ENCODE measurements at regions not wholly inside any gene's neighbourhood (a gene's known extent, or its start where the extent isn't known, plus 50 kb on each side); places are given as distances from the start of the nearest gene placed in this dataset.

DNA sequence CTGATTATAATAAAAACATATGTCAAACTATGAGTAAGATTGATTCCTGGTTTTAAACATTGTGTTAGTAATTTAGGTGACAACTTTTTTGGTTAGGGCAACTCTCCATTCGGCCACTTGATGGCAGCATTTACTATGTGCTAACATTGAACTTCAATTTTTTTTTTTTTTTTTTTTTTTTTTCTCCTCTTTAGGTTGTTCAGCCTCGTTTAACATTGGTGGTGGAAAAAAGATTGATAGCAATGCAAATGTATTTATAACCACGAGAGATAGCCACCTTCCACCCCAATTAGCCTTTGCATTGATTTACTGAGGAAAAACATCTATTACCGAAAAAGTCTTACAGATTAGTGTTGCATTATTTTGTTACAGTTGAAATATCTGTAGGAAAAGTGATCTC is 159.1 kb downstream of the CSNK1G3 start (continued):
- TF ChIP-seq HDAC6 (IDR thresholded peaks at IDR 0.05; ENCODE audit: low read depth, low read length) (no peak), HNRNPH1 (optimal IDR thresholded peaks at IDR 0.05; ENCODE audit: low read depth, low read length) (no peak), ZBED1 (IDR thresholded peaks at IDR 0.05) (no peak), ZNF384 (IDR thresholded peaks at IDR 0.05; ENCODE audit: low read depth, low read length) (peak; percentile 99), THRA (IDR thresholded peaks at IDR 0.05) (no peak)
- TF ChIP-seq, protein P1, sequence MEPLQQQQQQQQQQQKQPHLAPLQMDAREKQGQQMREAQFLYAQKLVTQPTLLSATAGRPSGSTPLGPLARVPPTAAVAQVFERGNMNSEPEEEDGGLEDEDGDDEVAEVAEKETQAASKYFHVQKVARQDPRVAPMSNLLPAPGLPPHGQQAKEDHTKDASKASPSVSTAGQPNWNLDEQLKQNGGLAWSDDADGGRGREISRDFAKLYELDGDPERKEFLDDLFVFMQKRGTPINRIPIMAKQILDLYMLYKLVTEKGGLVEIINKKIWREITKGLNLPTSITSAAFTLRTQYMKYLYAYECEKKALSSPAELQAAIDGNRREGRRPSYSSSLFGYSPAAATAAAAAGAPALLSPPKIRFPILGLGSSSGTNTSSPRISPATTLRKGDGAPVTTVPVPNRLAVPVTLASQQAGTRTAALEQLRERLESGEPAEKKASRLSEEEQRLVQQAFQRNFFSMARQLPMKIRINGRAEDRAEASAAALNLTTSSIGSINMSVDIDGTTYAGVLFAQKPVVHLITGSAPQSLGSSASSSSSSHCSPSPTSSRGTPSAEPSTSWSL (CRISPR knock-in tag; IDR thresholded peaks at IDR 0.05; ENCODE audit: borderline replicate concordance), result no peak
- TF ChIP-seq, protein P2, sequence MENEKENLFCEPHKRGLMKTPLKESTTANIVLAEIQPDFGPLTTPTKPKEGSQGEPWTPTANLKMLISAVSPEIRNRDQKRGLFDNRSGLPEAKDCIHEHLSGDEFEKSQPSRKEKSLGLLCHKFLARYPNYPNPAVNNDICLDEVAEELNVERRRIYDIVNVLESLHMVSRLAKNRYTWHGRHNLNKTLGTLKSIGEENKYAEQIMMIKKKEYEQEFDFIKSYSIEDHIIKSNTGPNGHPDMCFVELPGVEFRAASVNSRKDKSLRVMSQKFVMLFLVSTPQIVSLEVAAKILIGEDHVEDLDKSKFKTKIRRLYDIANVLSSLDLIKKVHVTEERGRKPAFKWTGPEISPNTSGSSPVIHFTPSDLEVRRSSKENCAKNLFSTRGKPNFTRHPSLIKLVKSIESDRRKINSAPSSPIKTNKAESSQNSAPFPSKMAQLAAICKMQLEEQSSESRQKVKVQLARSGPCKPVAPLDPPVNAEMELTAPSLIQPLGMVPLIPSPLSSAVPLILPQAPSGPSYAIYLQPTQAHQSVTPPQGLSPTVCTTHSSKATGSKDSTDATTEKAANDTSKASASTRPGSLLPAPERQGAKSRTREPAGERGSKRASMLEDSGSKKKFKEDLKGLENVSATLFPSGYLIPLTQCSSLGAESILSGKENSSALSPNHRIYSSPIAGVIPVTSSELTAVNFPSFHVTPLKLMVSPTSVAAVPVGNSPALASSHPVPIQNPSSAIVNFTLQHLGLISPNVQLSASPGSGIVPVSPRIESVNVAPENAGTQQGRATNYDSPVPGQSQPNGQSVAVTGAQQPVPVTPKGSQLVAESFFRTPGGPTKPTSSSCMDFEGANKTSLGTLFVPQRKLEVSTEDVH (IDR thresholded peaks at IDR 0.05; ENCODE audit: low read depth, partially characterized antibody), result no peak

Measured in K562 (cell line).